HG03280 (cell line): ENCODE measurements at regions not wholly inside any gene's neighbourhood (a gene's known extent, or its start where the extent isn't known, plus 50 kb on each side); places are given as distances from the start of the nearest gene placed in this dataset.
"Not testable (repeated sequence)": the region's sequence is repeated elsewhere in the genome, so short reads cannot be mapped to it uniquely, and the experiment has no call there.

Source experiments
- ATAC-seq: cut with Tn5 transposase; IDR thresholded peaks from one replicate; pipeline ENCODE4 v1.9.1; 2021; ENCODE audit warnings: mild to moderate bottlenecking, moderate library complexity; ENCODE audit not compliant: unreplicated experiment

- ATAC-seq: no peak
These were observed 230.5 kb downstream of the ATPSCKMT start for GRCh38 chr5:10019236-10019635.

GRCh38 chr5:10018201-10019069 lies 231.3 kb downstream of the ATPSCKMT start:
- no peak for ATAC-seq

- no peak for ATAC-seq
These were observed 231.9 kb downstream of the ATPSCKMT start for GRCh38 chr5:10017786-10018185.

- ATAC-seq: not testable (repeated sequence)
These were observed 233.1 kb downstream of the ATPSCKMT start for GRCh38 chr5:10016559-10016958.

GRCh38 chr5:10015681-10016080 lies 234.0 kb downstream of the ATPSCKMT start:
- ATAC-seq: not testable (repeated sequence)

- ATAC-seq: no peak
These were observed 239.9 kb downstream of the ATPSCKMT start for GRCh38 chr5:10009802-10010201.

GRCh38 chr5:9987101-9987500 lies 262.6 kb downstream of the ATPSCKMT start:
- no peak for ATAC-seq

- ATAC-seq: no peak
These were observed 272.6 kb downstream of the ATPSCKMT start for GRCh38 chr5:9977070-9977469.

GRCh38 chr5:9976621-9977020 lies 273.1 kb downstream of the ATPSCKMT start:
- ATAC-seq: no peak

GRCh38 chr5:9972059-9972458 lies 277.6 kb downstream of the ATPSCKMT start:
- ATAC-seq: no peak

GRCh38 chr5:9971301-9971700 lies 278.4 kb downstream of the ATPSCKMT start:
- no peak for ATAC-seq

- ATAC-seq: no peak
These were observed 290.8 kb downstream of the ATPSCKMT start for GRCh38 chr5:9958914-9959313.

- ATAC-seq: no peak
These were observed 292.5 kb downstream of the ATPSCKMT start for GRCh38 chr5:9957214-9957613.

- ATAC-seq: no peak
These were observed 293.0 kb downstream of the ATPSCKMT start for GRCh38 chr5:9956725-9957124.

GRCh38 chr5:9955586-9955985 lies 294.1 kb downstream of the ATPSCKMT start:
- ATAC-seq: no peak

- ATAC-seq: no peak
These were observed 294.8 kb downstream of the ATPSCKMT start for GRCh38 chr5:9954869-9955268.

GRCh38 chr5:9953691-9954090 lies 296.0 kb downstream of the ATPSCKMT start:
- no peak for ATAC-seq

GRCh38 chr5:9951865-9952516 lies 297.7 kb downstream of the ATPSCKMT start:
- ATAC-seq: no peak

- ATAC-seq: no peak
These were observed 301.7 kb downstream of the ATPSCKMT start for GRCh38 chr5:9947944-9948343.

GRCh38 chr5:9947225-9947714 lies 302.4 kb downstream of the ATPSCKMT start:
- ATAC-seq: no peak

GRCh38 chr5:9932770-9933169 lies 302.6 kb upstream of the TAS2R1 start:
- no peak for ATAC-seq

- no peak for ATAC-seq
These were observed 300.0 kb upstream of the TAS2R1 start for GRCh38 chr5:9930156-9930555.
